ENCODE measurements at regions not wholly inside any gene's neighbourhood (a gene's known extent, or its start where the extent isn't known, plus 50 kb on each side); places are given as distances from the start of the nearest gene placed in this dataset.
"Not testable (repeated sequence)": the region's sequence is repeated elsewhere in the genome, so short reads cannot be mapped to it uniquely, and the experiment has no call there.

GRCh38 chr12:13924286-13924685 lies 57.1 kb downstream of the GRIN2B start:
- DNase-seq (ENCODE audit: low read depth, low spot score): no peak

GRCh38 chr12:13918897-13919296 lies 62.5 kb downstream of the GRIN2B start:
- DNase-seq (ENCODE audit: low read depth, low spot score): no peak

- no peak for DNase-seq (ENCODE audit: low read depth, low spot score)
These were observed 66.3 kb downstream of the GRIN2B start for GRCh38 chr12:13915096-13915495.

DNA sequence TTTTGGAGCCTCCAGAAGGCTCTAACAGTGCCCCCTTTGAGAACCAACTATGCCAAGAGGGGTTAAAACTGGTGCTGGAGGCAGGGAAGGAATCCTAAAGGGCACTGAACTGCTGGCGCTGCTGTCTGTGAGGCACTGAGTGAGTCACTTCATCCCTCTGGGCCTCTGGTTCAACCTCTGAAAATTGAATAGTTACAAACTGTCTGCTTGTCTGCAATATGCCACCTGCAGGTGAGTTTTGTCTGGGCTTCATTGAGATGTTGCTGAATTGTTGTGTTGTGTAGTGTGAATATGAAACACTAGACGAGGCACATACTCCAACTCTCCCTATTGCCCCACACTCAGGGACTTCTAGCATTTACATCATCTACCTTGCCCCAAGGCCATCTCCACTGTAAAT lies 68.0 kb downstream of the GRIN2B start:
- DNase-seq (ENCODE audit: low read depth, low spot score): no peak

- DNase-seq (ENCODE audit: low read depth, low spot score): no peak
These were observed 69.4 kb downstream of the GRIN2B start for GRCh38 chr12:13911756-13912554.

DNA sequence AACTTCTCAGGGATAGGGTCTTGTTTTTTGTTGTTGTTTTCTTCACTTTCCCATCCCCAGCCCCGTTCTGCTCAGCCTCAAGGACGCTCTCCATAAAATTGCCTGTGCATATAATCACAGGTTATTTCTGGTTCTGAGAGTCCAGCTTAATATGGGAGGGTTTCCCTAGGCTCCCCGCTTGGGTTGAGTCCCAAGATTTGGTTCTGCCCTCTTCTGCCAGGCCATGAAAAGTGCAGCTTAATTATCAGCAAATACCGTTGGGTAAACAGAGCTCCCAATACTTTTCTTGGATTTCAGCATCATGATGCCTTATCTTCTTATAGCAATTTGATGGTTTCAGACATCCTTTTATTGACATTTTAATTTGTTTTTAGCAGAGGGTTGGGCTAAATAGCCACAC lies 75.6 kb downstream of the GRIN2B start:
- DNase-seq (ENCODE audit: low read depth, low spot score): no peak

GRCh38 chr12:13900718-13901117 lies 80.7 kb downstream of the GRIN2B start:
- no peak for DNase-seq (ENCODE audit: low read depth, low spot score)

DNA sequence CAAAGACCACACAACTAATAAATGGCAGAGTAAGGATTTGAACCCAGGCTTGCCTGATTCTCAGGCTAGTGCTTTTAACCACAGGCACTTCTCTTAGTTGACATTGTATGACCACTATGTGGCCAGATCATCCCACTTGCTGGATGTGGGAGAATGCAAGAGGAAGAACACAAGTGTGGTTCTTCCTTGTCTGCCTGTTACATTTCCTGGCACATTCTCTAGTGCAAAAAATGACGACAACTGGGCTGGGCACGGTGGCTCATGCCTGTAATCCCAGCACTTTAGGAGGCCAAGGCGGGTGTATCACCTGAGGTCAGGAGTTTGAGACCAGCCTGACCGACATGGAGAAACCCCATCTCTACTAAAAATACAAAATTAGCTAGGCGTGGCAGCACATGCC lies 83.0 kb downstream of the GRIN2B start:
- not testable (repeated sequence) for DNase-seq (ENCODE audit: low read depth, low spot score)

DNA sequence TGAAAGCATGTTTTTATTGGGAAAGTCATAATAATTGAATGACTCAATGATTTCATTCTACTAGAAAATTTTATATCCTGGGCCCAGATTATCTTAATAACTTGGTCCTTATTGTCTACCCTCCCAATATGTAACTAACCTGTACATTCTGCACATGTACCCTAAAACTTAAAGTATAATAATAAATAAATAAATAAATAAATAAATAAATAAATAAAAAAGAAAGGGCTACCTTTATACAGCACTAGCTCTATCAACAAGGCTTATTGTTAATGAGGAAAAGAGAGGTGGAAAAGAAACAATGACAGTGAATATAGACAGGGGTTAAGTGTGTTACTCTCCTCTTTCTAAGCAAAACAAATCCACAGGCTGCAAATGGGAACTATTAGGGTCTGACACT lies 83.6 kb downstream of the GRIN2B start:
- no peak for DNase-seq (ENCODE audit: low read depth, low spot score)

- no peak for DNase-seq (ENCODE audit: low read depth, low spot score)
These were observed 85.3 kb downstream of the GRIN2B start for GRCh38 chr12:13896063-13896626.

DNA sequence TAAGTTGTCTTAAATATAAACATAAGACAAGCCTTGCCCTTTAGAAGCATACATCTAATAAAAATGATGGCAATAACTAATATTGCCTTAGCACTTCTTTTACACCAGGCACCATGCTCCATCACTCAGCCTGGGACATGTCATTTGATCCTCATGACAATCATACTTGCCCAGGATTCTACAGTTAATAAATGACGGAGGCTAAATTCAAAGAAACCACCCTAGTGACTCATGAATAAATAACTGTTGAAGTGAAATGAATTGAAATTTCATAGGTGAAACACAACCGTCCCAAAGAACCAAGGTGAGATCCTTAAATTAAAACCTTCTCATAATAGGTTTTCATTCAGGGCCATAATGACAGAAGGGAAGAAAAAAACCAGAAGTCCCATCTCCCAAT lies 89.5 kb downstream of the GRIN2B start:
- DNase-seq (ENCODE audit: low read depth, low spot score): no peak

DNA sequence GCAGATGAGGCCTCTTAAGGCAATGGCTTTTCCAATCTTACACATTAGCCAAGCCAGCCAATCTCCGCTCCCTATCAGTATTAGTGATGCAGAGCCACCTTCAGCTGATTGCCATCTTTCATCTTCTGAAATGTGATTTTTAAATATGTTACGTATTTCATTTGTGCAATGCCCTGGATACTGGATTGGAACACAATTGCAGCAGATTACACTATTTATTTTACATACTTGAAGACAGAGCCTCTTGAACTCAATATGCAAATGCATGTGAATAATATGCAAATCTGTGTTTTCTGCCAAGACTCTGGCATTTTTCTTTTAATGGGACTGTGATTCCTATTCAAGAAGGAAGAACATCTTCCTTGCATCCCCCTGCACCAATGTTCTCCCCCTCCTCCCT lies 90.5 kb downstream of the GRIN2B start:
- no peak for DNase-seq (ENCODE audit: low read depth, low spot score)

- no peak for DNase-seq (ENCODE audit: low read depth, low spot score)
These were observed 93.5 kb downstream of the GRIN2B start for GRCh38 chr12:13887779-13888388.

GRCh38 chr12:13882176-13882575 lies 99.2 kb downstream of the GRIN2B start:
- no peak for DNase-seq (ENCODE audit: low read depth, low spot score)

- no peak for DNase-seq (ENCODE audit: low read depth, low spot score)
These were observed 100.8 kb downstream of the GRIN2B start for GRCh38 chr12:13880613-13881012.

GRCh38 chr12:13875744-13876143 lies 105.7 kb downstream of the GRIN2B start:
- DNase-seq (ENCODE audit: low read depth, low spot score): no peak

- DNase-seq (ENCODE audit: low read depth, low spot score): no peak
These were observed 111.1 kb downstream of the GRIN2B start for GRCh38 chr12:13870255-13870654.

- peak; percentile 18 for DNase-seq (ENCODE audit: low read depth, low spot score)
These were observed 117.2 kb downstream of the GRIN2B start for GRCh38 chr12:13864081-13864673.

DNA sequence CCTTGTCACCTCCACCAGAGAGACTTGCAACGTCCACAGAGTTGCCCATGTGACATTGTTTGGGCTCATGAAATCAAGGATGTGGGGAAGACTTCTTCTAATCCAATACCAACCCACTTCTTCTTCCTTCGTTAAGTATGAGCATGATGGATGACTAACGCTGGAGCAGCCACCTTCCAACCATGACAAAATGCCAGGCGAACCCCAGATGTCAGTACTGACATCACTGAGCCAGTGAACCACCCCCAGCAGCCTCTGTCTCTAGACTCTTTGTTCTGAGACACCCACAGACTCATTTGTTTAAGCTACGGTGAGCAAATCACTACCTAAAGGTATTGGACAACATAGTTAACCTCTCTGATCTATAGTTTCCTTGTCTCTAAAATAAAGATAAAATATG lies 123.7 kb downstream of the GRIN2B start:
- no peak for DNase-seq (ENCODE audit: low read depth, low spot score)

GRCh38 chr12:13853471-13853870 lies 127.9 kb downstream of the GRIN2B start:
- DNase-seq (ENCODE audit: low read depth, low spot score): no peak

GRCh38 chr12:13851828-13852227 lies 129.6 kb downstream of the GRIN2B start:
- DNase-seq (ENCODE audit: low read depth, low spot score): no peak

DNA sequence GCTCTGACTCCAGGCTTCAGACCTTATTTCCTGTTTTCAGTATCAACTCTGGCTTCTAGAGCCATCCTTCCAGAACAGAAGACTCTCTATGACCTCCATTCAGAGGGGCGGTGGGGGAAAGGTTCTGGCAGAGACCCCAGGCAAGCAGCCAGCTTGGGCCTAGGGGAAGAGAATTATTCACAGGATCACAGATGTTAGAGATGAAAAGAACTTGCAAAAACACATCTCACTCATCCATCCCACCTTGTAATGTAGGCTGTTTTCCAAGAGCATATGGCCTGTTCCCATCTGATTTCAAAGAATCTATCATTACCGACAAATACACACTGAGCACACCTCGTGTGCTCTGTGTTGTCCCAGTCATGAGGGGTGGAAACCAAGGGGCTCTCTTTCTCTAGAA lies 131.9 kb downstream of the GRIN2B start:
- DNase-seq (ENCODE audit: low read depth, low spot score): no peak

GRCh38 chr12:13843841-13844240 lies 137.6 kb downstream of the GRIN2B start:
- DNase-seq (ENCODE audit: low read depth, low spot score): no peak
